ENCODE measurements at regions not wholly inside any gene's neighbourhood (a gene's known extent, or its start where the extent isn't known, plus 50 kb on each side); places are given as distances from the start of the nearest gene placed in this dataset.

- intact Hi-C loops (cut with micrococcal nuclease), result no loop called here
- Histone ChIP-seq H3K4me1 (ENCODE audit: control insufficient read depth, extremely low read depth, insufficient read depth, low read length) (no peaks in the 10 kb centered on the region), H2AFZ (ENCODE audit: low read depth, low read length) (no peak overlapping the region), H3K36me3 (ENCODE audit: control insufficient read depth in 2 of 2, extremely low read depth in 1 of 2, insufficient read depth in 2 of 2, low read length in 2 of 2) (no peaks in the 10 kb centered on the region), H3K9me3 (replicated peaks; ENCODE audit: control insufficient read depth, insufficient read depth, low read length) (no peaks in the 10 kb centered on the region), H3K4me3 (replicated peaks in 1 of 3; ENCODE audit: insufficient read depth in 1 of 3, low read depth in 1 of 3, low read length in 3 of 3) (no peak overlapping the region), H3K27ac (ENCODE audit: insufficient read depth, low read depth, low read length) (no peak overlapping the region), H3K27me3 (ENCODE audit: control insufficient read depth in 2 of 2, insufficient read depth in 2 of 2, low read length in 2 of 2) (no peaks in the 10 kb centered on the region), H3K9ac (replicated peaks; ENCODE audit: extremely low read depth, insufficient read depth, low read length) (no peak overlapping the region), H3K79me2 (ENCODE audit: control insufficient read depth, insufficient read depth, low read length) (no peaks in the 10 kb centered on the region), H3K4me2 (ENCODE audit: insufficient read depth, low read length) (no peak overlapping the region), H3K9me1 (replicated peaks; ENCODE audit: control insufficient read depth, extremely low read depth, insufficient read depth, low read length) (no peaks in the 10 kb centered on the region), H4K20me1 (replicated peaks; ENCODE audit: control insufficient read depth, extremely low read depth, insufficient read depth, low read length) (no peaks in the 10 kb centered on the region)
- BruUV-seq (replicated peaks), result no TSS peak
- CTCF ChIA-PET, result no interaction called here
- FAIRE-seq, result no peak
- dilution Hi-C loops (cut with MboI; ENCODE audit: extremely low pct_ligation_motif_present, low sequenced_read_pairs), result no loop called here
- TF ChIP-seq CTCF (IDR thresholded peaks at IDR 0.05; ENCODE audit: extremely low read depth in 1 of 2, insufficient read depth in 1 of 2, low read depth in 1 of 2, low read length in 2 of 2), result no peak
- no peak for TF ChIP-seq JUN (IDR thresholded peaks at IDR 0.05; ENCODE audit: borderline replicate concordance, insufficient read depth, insufficient read length, low read depth)
- TF ChIP-seq FOS (IDR thresholded peaks at IDR 0.05; ENCODE audit: borderline replicate concordance, insufficient read depth, low read length), result no peak
- no peak for TF ChIP-seq POLR2A (IDR thresholded peaks at IDR 0.05; ENCODE audit: low read depth, low read length)
- TF ChIP-seq MAX (IDR thresholded peaks at IDR 0.05; ENCODE audit: insufficient read depth, insufficient read length), result no peak
- TF ChIP-seq EZH2 (IDR thresholded peaks at IDR 0.05; ENCODE audit: borderline replicate concordance, low read depth, low read length, severe bottlenecking), result no peak
- no peak for TF ChIP-seq GATA2 (IDR thresholded peaks at IDR 0.05; ENCODE audit: insufficient read depth, insufficient read length, low read depth, low read length)
- no peak for TF ChIP-seq POLR2AphosphoS5 (IDR thresholded peaks at IDR 0.05; ENCODE audit: insufficient read depth, low read depth, low read length)
- no peak for TF ChIP-seq MYC (IDR thresholded peaks at IDR 0.05; ENCODE audit: low read depth, low read length)
- POLR2A ChIA-PET, result no interaction called here
- no peak for DNase-seq (ENCODE audit: low read depth, low spot score)
Observed at GRCh38 chr13:47025791-47026447, 129.1 kb upstream of the HTR2A start.
